ENCODE measurements at regions not wholly inside any gene's neighbourhood (a gene's known extent, or its start where the extent isn't known, plus 50 kb on each side); places are given as distances from the start of the nearest gene placed in this dataset.

DNA sequence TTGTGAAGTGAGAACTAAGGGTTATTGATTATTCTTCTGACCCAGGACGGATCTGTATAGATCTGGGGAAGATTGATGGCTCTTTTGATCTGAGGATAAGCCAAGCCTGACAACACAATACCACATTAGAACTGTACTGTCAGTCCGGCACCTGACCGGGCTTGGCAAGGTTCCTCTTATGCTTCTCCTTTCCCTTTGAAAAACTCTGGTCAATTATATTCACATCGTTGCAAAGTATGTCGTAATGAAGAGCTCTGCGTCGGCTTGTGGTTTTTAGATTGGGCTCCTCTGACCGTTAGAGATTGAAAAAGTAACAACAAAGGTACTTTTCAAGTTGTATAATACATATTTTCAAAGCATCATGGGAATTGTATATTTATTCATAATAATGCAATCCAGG lies 389.8 kb downstream of the NR2F2 start:
- POLR2A ChIA-PET: no interaction called here
- no peak for DNase-seq (ENCODE audit: extremely low spot score)
- CTCF ChIA-PET: no interaction called here
- TF ChIP-seq, protein P1, sequence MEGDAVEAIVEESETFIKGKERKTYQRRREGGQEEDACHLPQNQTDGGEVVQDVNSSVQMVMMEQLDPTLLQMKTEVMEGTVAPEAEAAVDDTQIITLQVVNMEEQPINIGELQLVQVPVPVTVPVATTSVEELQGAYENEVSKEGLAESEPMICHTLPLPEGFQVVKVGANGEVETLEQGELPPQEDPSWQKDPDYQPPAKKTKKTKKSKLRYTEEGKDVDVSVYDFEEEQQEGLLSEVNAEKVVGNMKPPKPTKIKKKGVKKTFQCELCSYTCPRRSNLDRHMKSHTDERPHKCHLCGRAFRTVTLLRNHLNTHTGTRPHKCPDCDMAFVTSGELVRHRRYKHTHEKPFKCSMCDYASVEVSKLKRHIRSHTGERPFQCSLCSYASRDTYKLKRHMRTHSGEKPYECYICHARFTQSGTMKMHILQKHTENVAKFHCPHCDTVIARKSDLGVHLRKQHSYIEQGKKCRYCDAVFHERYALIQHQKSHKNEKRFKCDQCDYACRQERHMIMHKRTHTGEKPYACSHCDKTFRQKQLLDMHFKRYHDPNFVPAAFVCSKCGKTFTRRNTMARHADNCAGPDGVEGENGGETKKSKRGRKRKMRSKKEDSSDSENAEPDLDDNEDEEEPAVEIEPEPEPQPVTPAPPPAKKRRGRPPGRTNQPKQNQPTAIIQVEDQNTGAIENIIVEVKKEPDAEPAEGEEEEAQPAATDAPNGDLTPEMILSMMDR (IDR thresholded peaks at IDR 0.05; ENCODE audit: control extremely low read depth, extremely low read depth, low read depth, missing control alignments): no peak

DNA sequence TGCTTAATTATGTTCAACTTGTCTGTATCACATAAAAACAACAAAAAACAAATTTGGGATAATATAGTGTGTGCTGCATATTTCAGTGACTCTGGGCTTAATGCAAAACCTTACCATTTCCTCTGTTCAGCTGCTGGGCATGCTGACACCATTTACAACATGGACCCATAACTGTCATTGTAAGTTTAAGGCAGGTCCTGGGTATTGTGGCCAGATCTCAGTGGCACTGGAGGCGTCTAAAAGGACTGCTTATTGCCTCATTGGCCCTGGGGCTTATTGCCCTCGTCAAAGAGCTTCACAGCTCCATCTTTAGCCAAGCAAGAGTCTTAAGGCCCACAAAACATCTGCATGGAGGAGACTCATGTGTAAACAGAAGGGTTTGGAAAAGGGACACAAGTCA lies 390.2 kb downstream of the NR2F2 start:
- no peak for DNase-seq (ENCODE audit: extremely low spot score)
- TF ChIP-seq, protein P1 (IDR thresholded peaks at IDR 0.05; ENCODE audit: control extremely low read depth, extremely low read depth, low read depth, missing control alignments): no peak
- CTCF ChIA-PET: no interaction called here
- POLR2A ChIA-PET: no interaction called here

DNA sequence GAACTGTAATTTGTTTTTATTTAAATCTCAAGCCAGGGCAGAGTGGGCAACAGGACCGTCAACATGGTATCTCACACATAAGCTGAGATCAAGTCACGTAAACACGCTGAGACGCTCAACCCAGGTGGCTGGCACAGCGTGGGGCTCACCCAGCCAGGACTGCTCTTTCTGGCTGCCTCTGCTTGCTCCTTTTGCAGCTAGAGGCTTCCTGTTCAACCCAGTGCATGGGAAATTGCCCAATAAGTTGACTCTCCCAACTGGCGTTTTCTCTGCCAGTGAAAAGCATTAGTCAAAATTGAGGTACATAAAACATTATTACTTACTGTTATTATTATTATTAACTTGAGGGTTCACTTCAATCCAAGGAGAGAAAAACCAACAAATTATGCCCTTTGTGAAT lies 398.1 kb downstream of the NR2F2 start:
- ChIA-PET CTCF (no interaction called here), POLR2A (no interaction called here)
- no peak for DNase-seq (ENCODE audit: extremely low spot score)
- TF ChIP-seq, protein P1 (IDR thresholded peaks at IDR 0.05; ENCODE audit: control extremely low read depth, extremely low read depth, low read depth, missing control alignments): no peak

DNA sequence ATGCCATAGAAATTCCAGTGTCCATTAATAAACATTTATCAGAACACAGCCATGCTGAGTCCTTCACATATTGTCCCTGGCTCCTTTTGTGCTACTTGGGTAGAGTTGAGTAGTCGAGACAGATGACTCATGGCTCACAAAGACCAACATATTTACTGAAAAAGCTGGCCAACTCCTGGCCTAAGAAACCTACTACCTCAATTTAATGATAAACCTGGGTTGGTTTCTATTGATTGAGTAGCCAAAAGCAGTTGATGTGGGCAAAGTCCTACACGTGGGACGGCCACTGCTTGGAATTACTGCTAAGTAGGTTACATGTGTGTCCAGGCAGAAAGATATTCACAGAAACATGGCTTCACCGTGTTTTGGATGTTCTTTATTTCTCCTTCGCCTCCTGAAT lies 402.2 kb downstream of the NR2F2 start:
- no peak for DNase-seq (ENCODE audit: extremely low spot score)
- TF ChIP-seq, protein P1 (IDR thresholded peaks at IDR 0.05; ENCODE audit: control extremely low read depth, extremely low read depth, low read depth, missing control alignments): no peak
- POLR2A ChIA-PET: no interaction called here
- CTCF ChIA-PET: no interaction called here

DNA sequence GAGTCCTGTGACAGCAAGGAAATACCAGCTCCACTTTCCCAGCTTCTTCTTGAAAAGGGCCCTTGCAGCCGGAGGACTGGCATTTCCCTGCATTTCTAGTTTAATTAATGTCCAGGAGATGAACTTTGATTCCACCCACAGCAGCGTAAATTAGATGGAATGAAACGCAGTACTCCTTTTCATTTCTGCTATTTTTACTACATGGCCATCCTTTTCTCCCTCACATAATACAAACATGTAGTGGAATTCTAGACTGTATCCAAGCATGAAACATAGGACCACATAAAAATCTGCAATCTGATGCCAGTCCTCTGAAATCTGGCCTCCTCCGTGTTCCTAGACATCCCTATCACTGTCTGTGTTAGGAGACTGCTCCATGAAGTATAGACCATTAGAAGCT lies 403.2 kb downstream of the NR2F2 start:
- CTCF ChIA-PET: interaction anchor here (1.3 kb wide), 1 partner anchor 28 kb away, joined by 4 read pairs; no protein-coding TSS in a partner anchor

DNA sequence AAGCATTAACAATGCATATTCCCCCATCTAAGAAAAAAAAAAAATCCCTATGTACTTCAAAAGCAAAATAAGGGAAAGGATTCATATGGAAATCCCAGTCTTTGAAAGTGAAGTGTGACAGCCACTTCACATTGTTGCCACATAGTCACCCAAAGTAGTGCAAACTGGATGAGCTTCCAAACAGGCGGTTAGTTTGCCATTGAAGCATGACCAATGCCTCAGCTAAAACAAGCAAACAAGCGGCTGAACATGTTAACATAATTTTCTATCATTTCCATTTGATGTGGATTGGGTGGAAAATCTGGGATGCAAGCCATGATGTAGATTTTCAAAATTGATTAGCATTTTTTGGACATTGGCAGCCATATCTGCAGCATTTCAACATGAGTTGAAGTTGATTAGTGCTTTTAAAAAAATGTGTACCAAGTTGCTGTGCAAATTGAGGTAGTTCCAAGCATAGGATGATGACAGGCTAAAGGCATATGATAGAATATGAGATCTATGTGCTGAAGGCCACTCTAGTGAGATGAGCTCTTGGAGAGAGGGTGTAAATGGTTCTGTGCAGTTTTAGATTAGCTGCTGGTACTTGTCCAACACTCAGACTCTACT lies 405.2 kb downstream of the NR2F2 start:
- DNase-seq (ENCODE audit: extremely low spot score): no peak
- ChIA-PET CTCF (no interaction called here), POLR2A (no interaction called here)
- TF ChIP-seq, protein P1 (IDR thresholded peaks at IDR 0.05; ENCODE audit: control extremely low read depth, extremely low read depth, low read depth, missing control alignments): no peak

More for the DNA sequence above, 403.2 kb downstream of the NR2F2 start:
- TF ChIP-seq, protein P1 (IDR thresholded peaks at IDR 0.05; ENCODE audit: control extremely low read depth, extremely low read depth, low read depth, missing control alignments): no peak
- POLR2A ChIA-PET: no interaction called here
- DNase-seq (ENCODE audit: extremely low spot score): no peak

DNA sequence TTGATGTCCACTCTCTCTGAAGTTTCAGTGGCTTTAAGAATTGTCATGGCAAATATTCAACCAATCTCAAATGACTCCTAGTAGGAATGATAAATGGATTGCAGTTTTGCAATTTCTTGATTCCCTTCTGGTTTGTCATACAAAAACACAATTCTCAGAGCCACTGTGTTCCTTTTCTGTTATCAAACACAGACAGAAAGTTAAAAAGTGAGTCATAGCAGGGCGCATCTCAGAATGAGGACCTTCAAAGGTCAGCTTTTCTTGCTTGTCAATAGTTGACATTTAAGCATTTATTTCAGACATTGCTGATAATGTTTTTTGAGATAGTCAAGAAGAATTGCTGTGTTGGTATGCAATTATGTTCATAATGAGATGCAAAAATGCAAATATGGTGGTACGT lies 405.9 kb downstream of the NR2F2 start:
- TF ChIP-seq, protein P1 (IDR thresholded peaks at IDR 0.05; ENCODE audit: control extremely low read depth, extremely low read depth, low read depth, missing control alignments): no peak
- POLR2A ChIA-PET: no interaction called here
- DNase-seq (ENCODE audit: extremely low spot score): no peak
- CTCF ChIA-PET: no interaction called here

Data from GM10248 (cell line).